ENCODE measurements at regions not wholly inside any gene's neighbourhood (a gene's known extent, or its start where the extent isn't known, plus 50 kb on each side); places are given as distances from the start of the nearest gene placed in this dataset.

- no peak for DNase-seq
These were observed 72.9 kb upstream of the GGTA1 start for GRCh38 chr9:121572581-121572980.

GRCh38 chr9:121573717-121574485 lies 74.3 kb upstream of the GGTA1 start:
- DNase-seq = no peak

GRCh38 chr9:121574774-121575519 lies 75.3 kb upstream of the GGTA1 start:
- no peak for DNase-seq

DNA sequence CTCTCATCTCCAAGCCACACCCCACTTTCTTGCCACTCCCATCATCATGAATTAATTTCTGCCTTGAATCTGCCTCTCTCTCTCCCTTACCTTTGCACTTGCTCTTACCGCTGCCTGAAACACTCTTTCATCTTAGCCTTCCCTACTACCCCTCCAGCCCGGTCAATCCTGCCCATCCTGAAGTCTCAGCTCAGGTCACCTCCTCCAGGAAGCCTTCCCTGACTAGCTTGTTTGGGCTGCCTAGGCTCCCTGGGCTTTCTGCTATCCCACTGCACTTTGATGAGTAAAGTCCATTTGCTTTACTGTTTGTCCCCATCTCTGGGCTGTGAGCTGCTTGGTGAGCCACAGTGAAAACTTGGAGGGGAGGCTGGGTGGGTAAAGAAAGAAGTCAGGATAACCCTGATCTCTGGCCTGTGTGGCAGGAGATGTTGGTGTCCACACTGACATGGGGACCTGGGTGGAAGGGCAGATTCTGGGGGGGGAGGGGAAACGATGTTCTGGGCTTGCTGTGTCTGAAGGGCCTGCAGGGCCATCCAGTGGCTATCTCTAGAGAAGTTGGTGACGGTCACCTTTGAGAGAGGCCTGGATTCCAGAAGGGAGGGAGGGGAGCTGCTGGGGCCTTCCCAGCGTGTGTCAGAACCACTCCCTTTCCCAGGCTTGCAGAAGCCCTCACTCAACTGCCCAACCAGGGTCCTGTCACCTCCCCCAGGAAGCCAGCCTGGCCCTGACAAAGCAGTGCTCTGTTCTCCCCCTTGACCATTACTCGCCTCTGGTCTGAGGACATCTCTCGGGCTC lies 75.0 kb upstream of the DAB2IP start:
- DNase-seq = no peak

GRCh38 chr9:121577166-121577565 lies 74.3 kb upstream of the DAB2IP start:
- DNase-seq = no peak

- no peak for DNase-seq
These were observed 73.9 kb upstream of the DAB2IP start for GRCh38 chr9:121577572-121577971.

DNA sequence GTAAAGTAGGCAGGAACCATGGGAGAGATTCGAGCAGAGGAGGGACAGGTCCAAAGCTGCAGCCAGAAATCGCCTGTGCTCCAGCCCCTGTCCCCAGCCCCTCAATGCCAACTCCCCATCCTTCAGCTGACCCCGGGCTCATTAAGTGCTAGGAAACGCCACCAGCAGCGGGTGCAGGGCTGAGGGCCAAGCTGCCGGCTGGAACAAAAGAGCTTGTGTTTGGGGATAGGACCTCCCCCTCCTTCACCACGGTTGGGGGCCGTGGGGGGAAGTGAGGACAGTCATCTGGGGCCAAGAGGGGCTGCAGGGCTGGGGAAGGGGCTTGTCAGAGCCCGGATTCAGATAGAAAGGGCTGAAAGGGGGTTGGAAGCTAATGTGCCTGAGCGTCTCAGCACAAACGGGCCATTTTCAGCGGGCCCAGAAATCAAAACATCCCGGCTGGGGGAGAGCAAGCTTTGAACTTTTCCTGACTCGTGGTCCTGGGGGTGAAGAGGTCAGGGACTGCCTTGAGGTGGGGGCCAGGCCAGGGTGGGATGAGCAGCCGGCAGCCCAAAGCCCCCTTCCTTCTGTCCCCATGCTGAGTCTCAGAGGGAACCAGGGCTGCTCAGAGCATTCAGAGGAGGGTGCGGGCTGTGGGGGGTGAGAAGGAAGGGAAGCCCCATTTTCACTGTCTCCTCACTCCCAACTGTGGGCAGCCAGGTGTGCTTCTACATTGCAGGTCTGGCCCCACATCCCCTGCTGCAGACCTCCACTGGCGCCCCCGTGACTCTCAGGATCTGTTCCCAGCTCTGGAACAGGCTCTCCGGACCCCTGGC lies 69.4 kb upstream of the DAB2IP start:
- no peak for DNase-seq

- no peak for DNase-seq
These were observed 68.8 kb upstream of the DAB2IP start for GRCh38 chr9:121582641-121583040.

DNA sequence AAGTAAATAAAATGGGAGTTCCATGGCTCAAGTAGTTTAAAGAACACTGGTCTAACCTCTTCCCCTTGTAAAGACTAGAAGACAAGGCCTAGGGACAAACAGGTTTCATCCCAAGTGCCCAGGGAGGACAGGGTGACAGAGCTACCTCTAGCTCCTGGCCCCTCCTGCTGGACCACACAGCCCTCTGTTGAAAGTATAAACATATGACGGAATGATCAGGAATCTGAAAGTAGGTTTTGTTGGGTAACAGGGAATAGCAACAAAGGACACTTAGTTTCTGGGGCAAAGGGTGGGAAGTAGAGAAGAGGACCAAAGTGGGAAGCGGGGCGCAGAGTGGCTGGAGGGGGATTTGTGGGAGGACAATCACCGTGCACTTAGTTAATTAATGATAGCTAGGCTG lies 67.0 kb upstream of the DAB2IP start:
- no peak for DNase-seq

DNA sequence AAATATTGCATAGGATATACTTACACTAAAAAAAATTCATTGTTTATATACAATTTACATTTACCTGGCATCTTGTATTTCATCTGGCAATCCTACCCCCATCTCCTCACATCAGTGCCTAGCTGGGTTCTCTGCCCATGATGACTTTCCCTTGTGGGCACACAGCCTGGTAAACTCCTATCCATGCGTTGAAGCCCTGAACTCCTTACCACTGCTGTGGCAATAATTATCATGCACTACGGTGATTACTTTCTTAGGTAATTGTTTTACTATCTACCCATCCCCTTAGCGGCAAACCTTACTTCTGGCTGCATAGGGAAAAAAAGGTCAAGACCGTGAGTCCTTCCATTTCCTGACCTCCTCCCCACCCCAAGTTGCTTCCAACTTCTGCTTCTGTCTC lies 63.6 kb upstream of the DAB2IP start:
- no peak for DNase-seq

GRCh38 chr9:121589986-121590385 lies 61.4 kb upstream of the DAB2IP start:
- no peak for DNase-seq

- no peak for DNase-seq
These were observed 59.2 kb upstream of the DAB2IP start for GRCh38 chr9:121592265-121592664.

DNA sequence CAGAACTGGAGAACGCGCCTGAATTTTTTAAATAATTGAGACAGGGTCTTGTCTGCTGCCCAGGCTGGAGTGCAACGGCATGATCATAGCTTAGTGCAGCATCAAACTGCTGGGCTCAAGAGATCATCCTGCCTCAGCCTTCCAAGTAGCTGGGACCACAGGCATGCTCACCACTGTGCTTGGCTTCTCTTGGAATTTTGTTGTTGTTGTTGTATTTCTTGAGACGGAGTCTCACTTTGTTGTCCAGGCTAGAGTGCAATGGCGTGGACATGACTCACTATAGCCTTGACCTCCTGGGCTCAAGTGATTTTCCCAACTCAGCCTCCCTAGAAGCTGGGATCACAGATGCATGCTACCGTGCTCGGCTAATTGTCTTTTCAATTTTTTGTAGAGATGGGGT lies 58.4 kb upstream of the DAB2IP start:
- DNase-seq = no peak

DNA sequence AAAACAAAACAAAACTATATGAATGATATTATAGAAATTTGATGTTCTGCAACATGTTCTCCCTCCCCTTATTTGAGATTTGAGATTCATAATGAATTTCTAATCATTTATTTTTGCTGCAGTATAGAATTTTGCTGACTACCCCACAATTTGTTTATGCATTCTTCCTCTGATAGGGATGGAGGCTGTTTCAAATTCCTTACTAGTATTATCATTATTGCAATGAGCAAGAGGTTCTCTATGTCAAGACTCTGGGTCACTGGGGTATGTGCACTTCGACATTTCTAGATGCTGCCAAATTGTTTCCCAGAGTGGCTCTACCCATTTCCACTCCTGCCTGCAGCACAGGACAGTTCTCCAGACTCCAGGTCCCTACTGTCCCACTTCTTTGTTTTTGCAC lies 54.9 kb upstream of the DAB2IP start:
- no peak for DNase-seq

DNA sequence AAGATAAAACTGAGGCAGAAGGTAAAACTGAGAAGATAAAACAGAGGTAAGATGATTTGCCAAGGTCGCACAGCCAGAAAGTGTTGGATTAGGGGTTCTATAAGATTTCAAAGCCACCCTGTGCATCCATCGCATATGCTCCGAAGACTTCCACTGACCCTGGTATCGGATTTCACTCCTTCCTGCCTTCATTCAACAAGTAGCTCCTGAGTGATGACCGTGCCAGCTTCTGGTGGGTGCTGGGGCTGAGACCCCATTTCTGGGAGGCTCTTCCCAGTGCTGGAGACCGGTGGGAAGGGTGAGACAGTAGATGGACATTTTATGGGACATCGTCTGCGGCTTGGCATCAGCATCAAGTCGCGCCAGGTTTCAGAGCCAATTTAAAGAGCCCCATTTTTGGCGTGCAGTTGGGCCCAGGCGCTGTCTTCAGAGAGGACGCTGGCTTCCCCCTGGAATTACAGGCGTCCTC lies 53.7 kb upstream of the DAB2IP start:
- DNase-seq = no peak

GRCh38 chr9:121598167-121598964 lies 53.1 kb upstream of the DAB2IP start:
- DNase-seq = no peak

GRCh38 chr9:121598965-121599871 lies 52.2 kb upstream of the DAB2IP start:
- DNase-seq = peak; percentile 9

GRCh38 chr9:121599872-121600585 lies 51.4 kb upstream of the DAB2IP start:
- DNase-seq = no peak

DNA sequence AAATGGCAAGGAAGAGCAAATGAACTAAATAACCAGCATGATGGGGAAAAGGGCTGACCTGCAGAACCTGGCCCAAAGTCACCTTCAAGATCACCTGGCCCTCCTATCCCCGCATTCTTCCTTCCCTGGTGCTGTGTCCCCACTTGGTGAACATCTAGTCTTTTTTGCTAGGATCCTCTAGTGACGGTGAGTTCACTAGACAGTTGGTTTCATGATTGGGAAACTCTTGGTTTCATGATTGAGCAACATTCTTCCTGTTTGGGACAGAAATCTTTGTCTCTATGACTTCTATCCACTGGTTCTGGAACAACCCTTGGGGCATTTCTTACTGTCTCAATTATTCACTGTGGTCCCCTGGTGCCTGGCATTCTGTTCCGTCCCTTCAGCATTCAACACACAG lies 50.2 kb upstream of the DAB2IP start:
- DNase-seq = peak; percentile 46

All from hematopoietic multipotent progenitor cell treated with erythropoietin and hydrocortisone succinate and interleukin-3 and kit ligand, for 6 days (in vitro differentiated cells).